ENCODE measurements at regions not wholly inside any gene's neighbourhood (a gene's known extent, or its start where the extent isn't known, plus 50 kb on each side); places are given as distances from the start of the nearest gene placed in this dataset.

DNA sequence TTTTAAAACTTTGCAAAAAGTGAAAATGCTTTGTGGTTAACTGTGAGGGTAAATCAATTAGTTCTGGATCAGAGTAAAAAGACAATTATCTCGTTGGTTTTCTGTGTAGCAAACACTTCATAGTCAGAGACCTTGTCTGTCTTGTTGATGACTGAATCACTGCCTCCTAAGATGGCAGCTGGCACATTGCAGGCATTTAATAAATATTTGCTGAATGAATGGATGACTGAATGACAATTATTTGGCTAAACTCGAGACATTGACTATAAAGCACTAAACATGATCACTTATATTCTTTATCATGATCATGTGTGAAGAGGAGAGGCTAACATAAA is 96.2 kb downstream of the MAIP1 start:
- ATAC-seq (no peak), DNase-seq (ENCODE audit: low spot score) (no peak)
- intact Hi-C loops (cut with DNase I), result no loop called here

DNA sequence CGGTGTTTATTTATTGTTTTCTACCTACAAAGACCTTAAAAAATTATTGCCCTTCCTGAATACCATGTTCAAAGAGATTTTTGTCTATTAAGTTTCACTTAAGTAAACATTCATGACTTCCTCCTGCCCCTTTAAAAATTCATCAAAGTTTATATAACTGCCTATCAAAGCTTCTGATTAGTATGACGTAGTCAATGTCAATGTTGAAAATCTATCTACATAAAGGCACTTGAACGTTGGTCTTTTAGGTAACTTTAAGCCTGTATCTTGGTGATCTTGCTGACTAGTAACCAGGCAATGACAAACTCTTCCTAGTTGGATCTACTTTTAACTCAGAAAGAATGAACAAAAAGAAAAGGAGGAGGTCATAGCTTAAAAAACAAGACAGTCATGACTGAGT is 97.2 kb downstream of the MAIP1 start:
- ATAC-seq (no peak), DNase-seq (ENCODE audit: low spot score) (no peak)
- intact Hi-C loops (cut with DNase I), result no loop called here

DNA sequence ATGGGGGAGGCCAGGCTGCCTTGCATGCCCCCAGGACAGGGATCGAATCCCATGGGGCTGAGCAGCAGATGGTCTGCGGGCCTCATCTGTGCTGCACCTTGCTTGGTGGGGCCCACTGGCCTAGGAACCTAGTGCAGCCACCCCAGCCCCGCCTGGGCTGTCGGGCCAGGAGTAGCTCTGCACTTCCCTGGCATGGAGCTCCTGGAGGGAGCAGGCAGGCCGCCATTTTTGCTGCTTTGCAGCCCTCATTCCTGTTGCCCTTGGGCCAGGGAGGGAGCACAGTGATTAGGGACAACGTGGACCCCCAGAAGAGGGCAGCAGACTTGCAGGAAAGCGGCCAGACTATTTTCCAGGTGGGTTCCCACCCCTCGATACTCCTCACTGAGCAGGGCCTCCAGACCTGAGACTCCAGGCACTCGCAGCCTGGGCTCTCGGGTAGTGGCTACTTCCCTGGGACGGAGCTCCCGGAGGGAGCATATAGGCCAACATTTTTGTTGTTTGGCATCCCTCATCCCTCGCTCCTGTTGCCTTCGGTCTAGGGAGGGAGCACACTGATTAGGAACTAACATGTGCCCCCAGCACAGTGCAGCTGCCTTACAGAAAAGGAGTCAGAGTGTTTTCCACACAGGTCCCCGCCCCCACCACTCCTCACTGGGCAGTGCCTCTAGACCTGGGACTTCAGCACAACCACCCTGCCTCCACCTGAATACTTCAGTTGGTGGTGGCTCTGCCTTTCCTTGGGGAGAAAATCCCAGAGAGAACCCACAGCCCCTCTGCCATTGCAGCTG is 99.5 kb downstream of the MAIP1 start:
- intact Hi-C loops (cut with DNase I), result no loop called here
- ATAC-seq, result no peak
- DNase-seq (ENCODE audit: low spot score), result no peak

DNA sequence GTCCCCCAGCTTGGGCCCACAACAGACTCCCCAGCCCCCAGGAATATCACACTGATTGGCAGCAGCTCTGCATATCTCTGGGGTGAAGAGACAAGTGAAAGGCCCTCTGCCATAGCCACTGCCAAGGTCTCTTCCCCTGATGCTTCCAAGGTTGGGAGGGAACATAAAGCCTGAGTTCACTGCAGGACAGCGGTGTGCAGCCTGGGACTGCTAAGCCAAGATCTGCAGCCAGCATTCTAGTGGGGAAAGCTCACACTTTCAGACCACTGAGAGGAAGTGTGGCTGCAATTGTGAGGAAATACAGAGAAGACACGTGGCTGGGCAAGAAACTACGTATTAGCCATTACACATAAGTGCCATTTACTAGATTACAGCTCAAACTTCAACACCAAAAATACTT is 100.7 kb downstream of the MAIP1 start:
- ATAC-seq, result peak; percentile 87
- intact Hi-C loops (cut with DNase I), result no loop called here

DNA sequence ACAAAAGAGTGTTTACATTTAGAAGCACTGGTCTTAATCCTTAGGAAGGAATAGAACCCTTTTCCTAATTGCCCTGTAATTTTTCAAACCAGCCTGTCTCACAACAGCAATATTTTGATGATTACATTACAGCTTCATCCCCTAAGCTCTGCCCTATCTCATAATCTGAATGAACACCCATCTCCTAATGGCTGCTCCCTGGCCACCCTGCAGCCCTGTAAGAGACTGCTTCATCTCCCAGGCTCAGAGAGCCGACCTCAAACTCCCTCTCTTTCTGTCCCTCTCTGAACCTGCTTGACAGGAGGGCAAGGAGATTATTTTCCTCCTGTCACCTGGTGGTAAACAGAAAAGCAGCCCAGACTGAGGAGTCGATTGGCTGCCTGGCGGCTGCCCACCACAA is 107.8 kb downstream of the MAIP1 start:
- DNase-seq (ENCODE audit: low spot score), result no peak
- ATAC-seq, result no peak
- intact Hi-C loops (cut with DNase I), result no loop called here

More for the DNA sequence above, 100.7 kb downstream of the MAIP1 start:
- no peak for DNase-seq (ENCODE audit: low spot score)

DNA sequence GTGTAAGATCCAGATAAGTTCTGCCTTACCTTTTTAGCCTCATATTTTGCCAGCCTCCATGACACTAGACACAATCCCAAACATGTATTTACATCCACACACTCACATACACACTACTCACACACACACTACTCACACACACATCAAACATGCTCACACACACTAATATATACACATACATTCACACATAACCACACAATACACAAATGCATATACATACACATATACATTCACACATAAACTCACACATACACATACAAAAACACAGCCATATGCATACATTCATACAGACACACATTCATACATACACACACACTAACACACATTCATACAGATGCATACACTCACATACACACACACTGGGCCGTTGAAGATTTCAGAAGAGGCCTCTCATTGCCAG is 109.5 kb downstream of the MAIP1 start:
- intact Hi-C loops (cut with DNase I), result no loop called here
- no peak for DNase-seq (ENCODE audit: low spot score)
- ATAC-seq, result no peak

DNA sequence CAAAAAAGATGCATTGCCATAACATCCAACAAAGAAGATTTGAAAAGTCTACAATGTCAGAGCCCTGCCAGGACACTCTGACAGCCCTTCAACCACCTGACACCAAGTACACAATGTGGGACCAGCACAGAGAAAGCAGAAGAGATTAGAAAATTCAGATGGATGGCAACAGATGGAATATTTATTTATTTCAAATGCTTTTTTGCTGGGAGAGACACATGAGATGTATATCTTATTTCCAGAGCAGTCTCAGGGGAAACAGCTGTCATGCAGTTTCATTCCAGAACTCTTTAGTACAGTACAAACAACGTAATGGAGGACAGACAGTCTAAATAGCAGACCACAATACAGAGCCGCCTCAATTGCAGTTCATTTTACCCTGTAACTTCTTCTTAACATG is 110.1 kb downstream of the MAIP1 start:
- intact Hi-C loops (cut with DNase I), result no loop called here
- no peak for DNase-seq (ENCODE audit: low spot score)
- ATAC-seq, result no peak

DNA sequence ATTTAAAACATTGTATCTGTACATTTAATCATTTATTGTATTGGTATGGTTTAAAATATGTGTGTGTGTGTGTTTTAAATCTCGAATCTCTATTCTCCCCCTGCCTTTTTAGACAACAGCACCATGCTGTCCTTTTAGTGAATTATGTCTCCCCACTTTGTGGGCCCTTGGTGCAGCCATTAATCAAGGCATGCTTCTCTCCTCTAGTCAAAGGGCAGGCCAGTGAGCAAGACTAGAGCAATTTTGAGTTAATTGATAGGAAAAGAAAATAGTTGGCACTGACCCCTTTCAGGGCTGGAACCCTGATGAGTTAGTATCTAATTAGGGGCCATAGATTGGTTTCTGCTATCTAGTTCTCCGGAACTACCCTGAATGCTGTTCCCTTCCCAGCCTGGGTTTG is 111.0 kb downstream of the MAIP1 start:
- DNase-seq (ENCODE audit: low spot score), result no peak
- intact Hi-C loops (cut with DNase I), result no loop called here
- ATAC-seq, result no peak

DNA sequence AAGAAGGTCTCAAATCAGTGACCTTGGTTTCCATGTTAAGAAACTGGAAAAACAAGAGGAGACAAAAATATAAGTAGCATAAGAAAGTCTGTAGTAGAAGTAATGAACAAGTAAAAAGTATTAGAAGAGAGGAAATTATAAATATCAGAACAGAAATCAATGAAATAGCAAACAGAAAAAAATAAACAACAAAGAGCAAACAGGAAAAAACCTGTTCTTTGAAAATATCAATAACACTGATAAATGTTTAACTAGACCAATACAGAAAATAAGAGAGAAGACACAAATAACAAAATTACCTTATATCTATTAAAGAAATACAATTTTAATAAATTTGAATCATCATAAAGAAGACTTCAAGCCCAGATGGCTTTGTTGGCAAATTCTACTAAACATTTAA is 113.3 kb downstream of the MAIP1 start:
- intact Hi-C loops (cut with DNase I), result no loop called here
- no peak for DNase-seq (ENCODE audit: low spot score)
- no peak for ATAC-seq

DNA sequence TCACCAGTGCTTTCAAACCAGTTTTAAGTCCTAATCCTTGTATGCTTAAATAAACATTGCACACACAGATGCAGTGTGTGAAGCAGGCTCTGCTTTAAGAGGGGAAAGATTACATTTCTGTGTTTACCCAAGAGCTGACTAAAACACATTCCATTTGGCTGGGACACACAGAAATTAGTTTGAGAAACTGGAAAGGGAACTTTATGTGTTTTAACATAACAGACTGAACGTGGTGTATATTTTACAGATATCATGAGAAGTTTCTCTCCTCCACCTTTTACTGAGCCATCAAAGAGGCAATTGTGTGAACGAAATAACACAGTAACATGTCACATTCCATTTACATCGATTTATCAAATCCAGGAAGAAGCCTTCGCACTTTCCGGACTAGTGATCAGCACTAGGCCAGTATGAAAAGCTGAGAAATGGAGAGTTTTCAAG is 121.8 kb downstream of the MAIP1 start:
- no peak for ATAC-seq

DNA sequence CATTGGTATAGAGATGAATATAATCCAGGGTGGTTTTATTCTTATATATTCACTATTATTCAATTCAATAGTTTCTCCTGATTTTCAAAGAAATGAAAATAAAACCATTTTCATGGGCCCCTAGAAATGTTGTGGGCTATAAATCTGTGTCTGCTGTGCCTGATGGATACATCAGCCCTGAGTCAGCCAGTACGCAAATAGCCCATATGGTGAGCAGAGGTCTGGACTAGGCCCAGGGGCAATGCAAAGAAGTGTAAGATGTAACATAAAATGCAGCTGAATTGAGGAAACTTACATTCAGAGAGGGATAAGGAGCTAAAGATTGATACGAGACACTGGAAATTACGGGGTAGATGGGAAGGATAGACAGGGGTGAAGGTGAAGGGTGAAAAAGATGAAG is 122.5 kb downstream of the MAIP1 start:
- ATAC-seq (no peak), DNase-seq (ENCODE audit: low spot score) (no peak)
- intact Hi-C loops (cut with DNase I), result no loop called here

More for the DNA sequence above, 121.8 kb downstream of the MAIP1 start:
- DNase-seq (ENCODE audit: low spot score), result no peak
- intact Hi-C loops (cut with DNase I), result no loop called here

DNA sequence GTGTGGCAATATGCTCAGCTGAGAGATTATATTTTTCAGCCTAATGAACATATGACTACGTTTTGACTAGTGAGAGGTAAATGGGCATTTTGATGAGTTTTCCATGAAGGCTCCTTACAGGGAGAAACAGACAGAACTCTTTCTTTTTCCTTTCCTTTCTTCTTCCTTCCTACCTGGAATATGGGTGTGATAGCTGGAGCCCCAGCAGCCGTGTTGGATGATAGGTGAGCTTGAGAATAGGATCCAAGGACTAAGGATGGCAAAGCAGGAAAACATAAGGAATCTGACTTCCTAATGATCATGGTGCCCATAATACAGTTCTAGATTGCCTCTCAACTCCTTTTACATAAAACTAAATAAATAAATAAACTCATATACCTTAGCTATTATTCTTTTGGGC is 124.0 kb downstream of the MAIP1 start:
- no peak for ATAC-seq
- DNase-seq (ENCODE audit: low spot score), result no peak
- intact Hi-C loops (cut with DNase I), result no loop called here

DNA sequence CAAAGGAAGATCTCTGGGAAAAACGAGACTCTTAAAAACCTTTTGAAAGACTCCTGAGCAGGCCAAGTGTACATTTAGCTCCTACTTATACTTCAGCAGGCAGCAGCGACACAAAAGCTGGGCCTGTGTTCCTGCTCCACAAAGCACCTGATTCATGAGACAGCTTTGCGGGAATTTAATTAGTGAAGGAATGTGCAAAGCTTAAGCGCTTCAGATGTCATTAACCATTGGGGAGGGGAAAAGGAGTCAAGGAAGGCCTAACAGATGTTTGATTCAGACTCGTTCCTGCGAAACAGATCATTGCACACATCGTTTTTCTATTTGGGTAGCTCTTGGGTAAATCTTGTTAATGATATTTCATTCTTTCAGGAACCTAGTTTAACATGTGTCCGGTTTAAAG is 125.9 kb downstream of the MAIP1 start:
- no peak for ATAC-seq
- DNase-seq (ENCODE audit: low spot score), result no peak
- intact Hi-C loops (cut with DNase I), result no loop called here

DNA sequence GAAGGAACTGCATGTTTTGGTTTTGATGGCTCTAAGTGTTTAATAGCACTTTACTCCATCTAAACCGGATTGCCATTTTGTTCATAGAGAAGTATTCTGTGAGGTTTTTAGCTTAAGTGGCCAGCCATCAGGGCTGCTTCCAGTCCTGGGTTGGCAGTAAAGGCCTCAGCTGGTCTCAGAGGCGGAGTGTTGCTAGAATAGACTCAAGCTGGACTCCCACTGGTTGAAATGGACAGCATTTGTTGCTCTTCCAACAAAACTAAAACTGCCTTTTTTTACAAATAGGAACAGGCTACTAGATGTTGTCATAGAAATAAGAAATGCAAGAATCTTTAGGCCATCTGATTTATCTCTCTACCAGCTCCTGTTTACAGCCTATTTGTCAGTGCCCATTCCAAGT is 126.4 kb downstream of the MAIP1 start:
- DNase-seq (ENCODE audit: low spot score), result no peak
- no peak for ATAC-seq
- intact Hi-C loops (cut with DNase I), result no loop called here

DNA sequence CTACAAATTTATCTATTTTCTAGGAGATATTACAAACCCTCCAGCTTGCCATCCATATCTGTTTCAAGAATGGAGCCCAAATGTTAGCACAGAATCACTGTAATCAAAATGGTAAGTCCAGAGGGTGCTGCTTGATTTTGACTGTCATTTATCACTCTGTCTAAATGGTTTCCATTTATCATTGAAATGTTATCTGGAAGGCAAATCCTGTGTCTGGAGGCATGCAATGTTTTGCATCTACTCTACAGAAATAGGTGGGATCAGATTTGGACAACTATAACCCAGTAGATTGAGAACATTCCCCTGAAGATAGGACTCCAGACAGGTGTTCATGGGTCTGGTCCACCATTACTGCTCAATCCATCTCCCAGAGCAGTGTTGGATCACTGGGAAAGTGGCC is 128.7 kb downstream of the MAIP1 start:
- DNase-seq (ENCODE audit: low spot score) (no peak), ATAC-seq (no peak)
- intact Hi-C loops (cut with DNase I), result no loop called here

DNA sequence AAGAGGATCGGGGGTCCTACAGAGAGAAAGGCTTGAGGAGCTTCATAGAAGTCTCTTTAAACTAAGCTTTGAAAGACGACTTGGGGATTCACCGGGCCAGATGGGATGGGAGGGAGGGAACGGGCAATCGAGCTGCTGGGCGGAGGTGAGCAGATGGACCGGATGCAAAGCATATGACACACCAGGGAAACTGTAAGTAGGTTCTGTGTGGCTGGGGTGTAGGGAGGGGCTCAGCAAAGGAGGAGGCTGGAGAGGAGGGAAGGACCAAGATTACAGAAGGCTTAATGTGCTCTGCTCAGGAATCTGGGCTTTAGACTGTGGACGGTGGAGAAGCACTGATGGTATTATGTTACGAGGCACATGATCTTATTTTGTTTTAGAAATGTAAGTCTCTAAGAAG is 131.5 kb downstream of the MAIP1 start:
- intact Hi-C loops (cut with DNase I), result no loop called here
- ATAC-seq, result peak; percentile 35
- DNase-seq (ENCODE audit: low spot score), result no peak

DNA sequence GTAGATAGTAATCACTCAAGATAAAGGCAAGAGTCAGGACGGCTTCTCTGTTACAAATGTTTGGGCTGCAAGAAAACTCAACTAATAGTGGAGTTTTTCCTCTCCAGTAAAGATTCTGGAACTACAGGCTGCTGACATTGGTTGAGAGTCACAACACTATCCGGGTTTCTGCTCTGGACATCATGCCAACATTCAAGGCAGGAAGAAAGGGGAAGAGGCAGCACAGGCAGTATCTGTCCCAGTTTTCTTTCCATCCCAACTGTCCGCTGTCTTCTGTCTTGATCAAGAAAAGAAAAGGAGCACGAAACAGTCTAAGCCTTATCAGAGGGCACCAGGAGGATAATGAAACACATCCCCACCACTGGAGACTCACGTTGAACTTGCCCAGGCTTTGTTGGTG is 132.1 kb downstream of the MAIP1 start:
- no peak for ATAC-seq
- DNase-seq (ENCODE audit: low spot score), result no peak
- intact Hi-C loops (cut with DNase I), result no loop called here

DNA sequence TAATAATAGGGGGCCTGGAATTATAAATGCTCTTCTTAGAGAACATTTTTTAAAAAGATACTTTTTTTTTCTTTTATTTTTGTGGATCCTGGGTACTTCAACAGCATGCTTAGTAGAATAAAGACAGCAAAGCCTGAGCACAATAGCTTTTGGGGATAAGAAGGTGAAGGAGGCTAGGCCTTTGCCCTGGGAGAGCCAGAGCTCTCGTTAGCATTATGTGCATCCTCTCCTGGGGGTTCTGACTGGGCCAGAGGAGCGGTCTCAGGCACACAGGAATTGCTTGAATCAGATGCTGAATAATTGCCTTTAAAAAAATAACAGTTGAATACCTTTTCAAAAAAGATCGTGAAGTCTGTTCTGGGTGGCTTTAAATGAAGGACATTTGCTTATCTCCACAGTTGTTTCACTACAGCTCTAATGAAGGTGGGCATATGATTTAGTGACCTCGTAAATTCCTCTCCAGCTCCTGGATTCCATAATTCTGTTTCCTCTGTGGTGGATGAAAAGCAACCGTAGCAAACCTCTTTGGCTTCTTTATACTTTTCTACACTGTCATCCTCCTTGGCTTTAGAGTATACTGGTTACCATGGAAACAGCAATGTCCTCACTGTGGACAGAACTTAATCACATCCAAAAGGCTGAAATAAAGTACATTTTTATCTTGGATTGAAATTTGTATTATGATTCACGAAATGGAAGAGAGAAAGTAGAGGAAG is 133.8 kb downstream of the MAIP1 start:
- ATAC-seq, result peak; percentile 41
- intact Hi-C loops (cut with DNase I), result no loop called here

DNA sequence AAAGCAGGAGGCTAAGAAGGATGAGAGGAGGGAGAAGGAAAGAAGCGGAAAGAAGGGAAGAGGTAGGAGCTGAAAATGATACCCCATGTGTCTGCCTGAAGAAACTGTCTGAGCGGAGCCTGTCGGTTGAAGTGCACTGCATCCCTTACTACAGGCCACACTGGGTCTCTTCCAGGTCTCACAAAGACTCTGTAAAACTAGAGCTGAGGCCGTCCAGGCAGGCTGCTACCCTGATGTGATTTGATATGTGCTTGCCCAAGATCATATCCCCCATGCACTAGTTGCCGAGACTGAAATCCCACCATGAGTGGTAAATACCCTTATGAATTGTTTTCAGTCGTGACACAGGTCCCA is 134.4 kb downstream of the MAIP1 start:
- peak; percentile 14 for ATAC-seq
- no peak for DNase-seq (ENCODE audit: low spot score)
- intact Hi-C loops (cut with DNase I), result no loop called here

More for the DNA sequence above, 133.8 kb downstream of the MAIP1 start:
- no peak for DNase-seq (ENCODE audit: low spot score)

DNA sequence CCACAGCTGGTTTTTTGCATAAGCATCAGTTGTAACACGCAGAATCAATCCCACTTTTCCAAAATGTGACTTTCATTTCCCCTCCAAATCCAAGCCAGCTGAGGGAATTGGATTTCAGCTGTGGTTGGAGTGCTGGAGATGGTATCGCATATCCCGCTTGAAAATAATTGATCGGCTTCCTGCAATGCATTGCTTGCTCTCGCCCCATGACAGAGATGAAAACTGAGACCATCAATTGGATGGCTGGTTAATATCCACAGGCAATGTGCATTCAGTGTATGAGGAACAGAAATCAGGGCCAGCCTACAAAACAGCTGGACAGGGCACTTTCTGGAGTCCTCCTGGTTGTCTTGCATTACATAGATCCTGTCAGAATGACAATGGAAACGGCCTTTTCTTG is 135.3 kb downstream of the MAIP1 start:
- intact Hi-C loops (cut with DNase I), result no loop called here
- DNase-seq (ENCODE audit: low spot score) (no peak), ATAC-seq (no peak)

DNA sequence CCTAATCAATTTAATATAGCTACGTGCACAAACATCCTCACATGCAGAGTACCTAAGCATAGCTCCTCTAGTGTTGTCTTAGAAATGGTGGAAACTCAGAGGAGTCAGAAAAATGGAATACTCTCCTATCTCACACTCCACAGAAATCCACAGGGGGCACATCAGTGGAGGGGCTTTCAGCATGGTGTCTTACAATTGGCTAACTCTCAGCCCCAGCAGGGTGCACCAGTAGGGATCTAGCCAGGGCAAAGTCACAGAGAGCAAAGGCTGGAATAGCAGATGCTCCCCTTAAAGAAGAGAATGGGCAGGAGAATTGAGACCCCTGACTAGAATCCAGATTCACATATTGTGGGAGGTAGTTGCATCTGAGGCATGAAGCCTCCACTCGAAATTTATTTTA is 135.7 kb downstream of the MAIP1 start:
- no peak for DNase-seq (ENCODE audit: low spot score)
- intact Hi-C loops (cut with DNase I), result no loop called here
- no peak for ATAC-seq
